ENCODE measurements at regions not wholly inside any gene's neighbourhood (a gene's known extent, or its start where the extent isn't known, plus 50 kb on each side); places are given as distances from the start of the nearest gene placed in this dataset.
"Not testable (repeated sequence)": the region's sequence is repeated elsewhere in the genome, so short reads cannot be mapped to it uniquely, and the experiment has no call there.

- not testable (repeated sequence) for DNase-seq (ENCODE audit: extremely low read depth in 1 of 2, low read depth in 1 of 2)
Observed at GRCh38 chr3:72028726-72029125, 243.8 kb upstream of the PROK2 start.

- not testable (repeated sequence) for DNase-seq (ENCODE audit: extremely low read depth in 1 of 2, low read depth in 1 of 2)
Observed at GRCh38 chr3:72028307-72028706, 243.4 kb upstream of the PROK2 start.

- not testable (repeated sequence) for DNase-seq (ENCODE audit: extremely low read depth in 1 of 2, low read depth in 1 of 2)
Observed at GRCh38 chr3:72027728-72028127, 242.8 kb upstream of the PROK2 start.

- no peak for DNase-seq (ENCODE audit: extremely low read depth in 1 of 2, low read depth in 1 of 2)
Observed at GRCh38 chr3:72022027-72022426, 237.1 kb upstream of the PROK2 start.

- DNase-seq (ENCODE audit: extremely low read depth in 1 of 2, low read depth in 1 of 2), result no peak
Observed at GRCh38 chr3:72021531-72021930, 236.6 kb upstream of the PROK2 start.

- no peak for DNase-seq (ENCODE audit: extremely low read depth in 1 of 2, low read depth in 1 of 2)
Observed at GRCh38 chr3:72018343-72018984, 233.5 kb upstream of the PROK2 start.

GRCh38 chr3:72017935-72018334 lies 233.0 kb upstream of the PROK2 start:
- DNase-seq (ENCODE audit: extremely low read depth in 1 of 2, low read depth in 1 of 2), result no peak

GRCh38 chr3:72017311-72017710 lies 232.4 kb upstream of the PROK2 start:
- DNase-seq (ENCODE audit: extremely low read depth in 1 of 2, low read depth in 1 of 2), result no peak

- no peak for DNase-seq (ENCODE audit: extremely low read depth in 1 of 2, low read depth in 1 of 2)
Observed at GRCh38 chr3:72015463-72015862, 230.5 kb upstream of the PROK2 start.

GRCh38 chr3:72013084-72013483 lies 228.1 kb upstream of the PROK2 start:
- no peak for DNase-seq (ENCODE audit: extremely low read depth in 1 of 2, low read depth in 1 of 2)

- no peak for DNase-seq (ENCODE audit: extremely low read depth in 1 of 2, low read depth in 1 of 2)
Observed at GRCh38 chr3:72012363-72012762, 227.4 kb upstream of the PROK2 start.

- no peak for DNase-seq (ENCODE audit: extremely low read depth in 1 of 2, low read depth in 1 of 2)
Observed at GRCh38 chr3:72011485-72011884, 226.5 kb upstream of the PROK2 start.

- DNase-seq (ENCODE audit: extremely low read depth in 1 of 2, low read depth in 1 of 2), result no peak
Observed at GRCh38 chr3:72009851-72010443, 225.0 kb upstream of the PROK2 start.

GRCh38 chr3:72008226-72008996 lies 223.5 kb upstream of the PROK2 start:
- no peak for DNase-seq (ENCODE audit: extremely low read depth in 1 of 2, low read depth in 1 of 2)

- no peak for DNase-seq (ENCODE audit: extremely low read depth in 1 of 2, low read depth in 1 of 2)
Observed at GRCh38 chr3:72006631-72007556, 221.9 kb upstream of the PROK2 start.

- no peak for DNase-seq (ENCODE audit: extremely low read depth in 1 of 2, low read depth in 1 of 2)
Observed at GRCh38 chr3:72004749-72005292, 219.9 kb upstream of the PROK2 start.

GRCh38 chr3:72003936-72004335 lies 219.0 kb upstream of the PROK2 start:
- DNase-seq (ENCODE audit: extremely low read depth in 1 of 2, low read depth in 1 of 2), result no peak

- DNase-seq (ENCODE audit: extremely low read depth in 1 of 2, low read depth in 1 of 2), result no peak
Observed at GRCh38 chr3:72001758-72002157, 216.8 kb upstream of the PROK2 start.

- no peak for DNase-seq (ENCODE audit: extremely low read depth in 1 of 2, low read depth in 1 of 2)
Observed at GRCh38 chr3:71998995-71999673, 214.2 kb upstream of the PROK2 start.

GRCh38 chr3:71997066-71997653 lies 212.2 kb upstream of the PROK2 start:
- DNase-seq (ENCODE audit: extremely low read depth in 1 of 2, low read depth in 1 of 2), result no peak

All from activated CD8-positive, alpha-beta memory T cell treated with anti-CD3 and anti-CD28 coated beads for 1 hour (primary cell).